Natural killer cell treated with Interleukin-12 subunit alpha and Interleukin-12 subunit beta and Interleukin-15 and Interleukin-18, amount 100 ng/mL, for 72 hours (primary cell): ENCODE measurements at regions not wholly inside any gene's neighbourhood (a gene's known extent, or its start where the extent isn't known, plus 50 kb on each side); places are given as distances from the start of the nearest gene placed in this dataset.
A peak's percentile ranks its signal among the peaks of the same experiment; 100 is the strongest.
"Not testable (repeated sequence)": the region's sequence is repeated elsewhere in the genome, so short reads cannot be mapped to it uniquely, and the experiment has no call there.

Experiments used
- ATAC-seq, 2 donors: fragments of 150-1000 bp; cut with Tn5 transposase in 1 of 2; sonication (Bioruptor Pico), chemical (Tn5 transposase) in 1 of 2; 2 replicates each; pipeline ENCODE4 v1.10.0; 2021
- DNase-seq: peaks from one replicate; pipeline ENCODE4 v3.0.0; 2022; ENCODE audit warnings: low spot score
- H3K27ac Mint-ChIP-seq, 2 donors: 1 replicate in 1 of 2; 2 replicates in 1 of 2; pipeline ENCODE4 v1.8.0; 2022; ENCODE audit warnings: mixed read lengths in 2 of 2, mild to moderate bottlenecking in 1 of 2, moderate library complexity in 1 of 2
- H3K27me3 Mint-ChIP-seq, 2 donors: 1 replicate in 1 of 2; 2 replicates in 1 of 2; pipeline ENCODE4 v1.8.0; 2022; ENCODE audit warnings: mixed read lengths in 2 of 2
- H3K36me3 Mint-ChIP-seq: one replicate; pipeline ENCODE4 v1.8.0; 2022; ENCODE audit warnings: mixed read lengths
- H3K4me1 Mint-ChIP-seq, 2 donors: 1 replicate in 1 of 2; 2 replicates in 1 of 2; pipeline ENCODE4 v1.8.0; 2022; ENCODE audit warnings: low read depth in 2 of 2, mixed read lengths in 2 of 2, mild to moderate bottlenecking in 1 of 2
- H3K4me3 Mint-ChIP-seq: one replicate; pipeline ENCODE4 v1.8.0; 2022; ENCODE audit warnings: mixed read lengths
- H3K9me3 Mint-ChIP-seq: 2 replicates; pipeline ENCODE4 v1.8.0; 2022; ENCODE audit warnings: mixed read lengths

DNA sequence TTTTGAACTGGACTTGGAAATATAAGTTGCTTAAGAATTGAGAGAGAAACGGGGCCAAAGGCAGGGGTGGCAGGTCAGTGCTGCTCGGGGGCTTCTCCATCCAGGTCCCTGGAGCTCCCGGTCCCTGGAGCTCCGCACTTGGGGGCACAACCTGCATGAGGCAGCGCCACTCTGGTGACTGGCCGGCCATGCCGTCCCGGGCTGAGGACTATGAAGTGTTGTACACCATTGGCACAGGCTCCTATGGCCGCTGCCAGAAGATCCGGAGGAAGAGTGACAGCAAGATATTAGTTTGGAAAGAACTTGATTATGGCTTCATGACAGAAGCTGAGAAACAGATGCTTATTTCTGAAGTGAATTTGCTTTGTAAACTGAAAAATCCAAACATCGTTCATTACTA, 76.9 kb upstream of the POTEG start:
- DNase-seq, H3K27me3 Mint-ChIP-seq, ATAC-seq, H3K9me3 Mint-ChIP-seq, H3K4me1 Mint-ChIP-seq, H3K36me3 Mint-ChIP-seq, H3K4me3 Mint-ChIP-seq, H3K27ac Mint-ChIP-seq: not testable (repeated sequence)

GRCh38 chr14:19489475-19489874, 55.3 kb upstream of the POTEG start:
- not testable (repeated sequence) for DNase-seq, H3K4me3 Mint-ChIP-seq, H3K4me1 Mint-ChIP-seq, H3K27ac Mint-ChIP-seq, H3K9me3 Mint-ChIP-seq, H3K36me3 Mint-ChIP-seq, ATAC-seq, H3K27me3 Mint-ChIP-seq

GRCh38 chr14:19488457-19488856, 54.3 kb upstream of the POTEG start:
- H3K9me3 Mint-ChIP-seq, DNase-seq, H3K27me3 Mint-ChIP-seq, H3K4me1 Mint-ChIP-seq, H3K27ac Mint-ChIP-seq, H3K36me3 Mint-ChIP-seq, ATAC-seq, H3K4me3 Mint-ChIP-seq: not testable (repeated sequence)

DNA sequence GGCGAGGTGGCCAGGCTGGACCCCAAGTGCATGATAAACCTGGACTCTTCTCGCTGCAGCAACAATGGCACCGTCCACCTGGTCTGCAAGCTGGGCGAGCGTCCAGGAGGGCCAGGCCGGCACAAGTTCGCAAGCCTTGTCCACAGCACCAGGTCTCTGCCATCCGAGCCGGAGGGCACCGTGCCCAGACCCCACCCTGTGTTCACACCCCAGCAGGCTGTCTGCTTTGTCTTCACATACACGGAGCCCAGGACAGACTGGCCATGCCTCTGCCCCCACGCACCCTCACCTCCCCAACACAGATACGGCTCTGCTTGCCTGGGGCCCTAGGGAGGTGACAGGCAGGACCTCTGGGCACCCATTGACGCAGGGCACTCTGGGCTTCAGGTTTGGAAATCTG, 53.5 kb upstream of the POTEG start:
- not testable (repeated sequence) for DNase-seq, H3K4me3 Mint-ChIP-seq, H3K27ac Mint-ChIP-seq, H3K36me3 Mint-ChIP-seq, H3K4me1 Mint-ChIP-seq, H3K27me3 Mint-ChIP-seq, H3K9me3 Mint-ChIP-seq
- ATAC-seq = peak in 1 of 2 donors; percentile 41

GRCh38 chr14:19487265-19487664, 53.1 kb upstream of the POTEG start:
- not testable (repeated sequence) for DNase-seq, H3K36me3 Mint-ChIP-seq, H3K27me3 Mint-ChIP-seq, H3K4me3 Mint-ChIP-seq, H3K4me1 Mint-ChIP-seq, H3K27ac Mint-ChIP-seq, H3K9me3 Mint-ChIP-seq
- peak; percentile 13 to 28 for ATAC-seq

- not testable (repeated sequence) for H3K36me3 Mint-ChIP-seq, H3K4me1 Mint-ChIP-seq, H3K4me3 Mint-ChIP-seq, H3K9me3 Mint-ChIP-seq, DNase-seq, H3K27me3 Mint-ChIP-seq, H3K27ac Mint-ChIP-seq
- ATAC-seq = peak in 1 of 2 donors; percentile 51
These were observed 51.2 kb upstream of the POTEG start for GRCh38 chr14:19485346-19485745.
